ENCODE measurements at regions not wholly inside any gene's neighbourhood (a gene's known extent, or its start where the extent isn't known, plus 50 kb on each side); places are given as distances from the start of the nearest gene placed in this dataset.
"Not testable (repeated sequence)": the region's sequence is repeated elsewhere in the genome, so short reads cannot be mapped to it uniquely, and the experiment has no call there.

DNA sequence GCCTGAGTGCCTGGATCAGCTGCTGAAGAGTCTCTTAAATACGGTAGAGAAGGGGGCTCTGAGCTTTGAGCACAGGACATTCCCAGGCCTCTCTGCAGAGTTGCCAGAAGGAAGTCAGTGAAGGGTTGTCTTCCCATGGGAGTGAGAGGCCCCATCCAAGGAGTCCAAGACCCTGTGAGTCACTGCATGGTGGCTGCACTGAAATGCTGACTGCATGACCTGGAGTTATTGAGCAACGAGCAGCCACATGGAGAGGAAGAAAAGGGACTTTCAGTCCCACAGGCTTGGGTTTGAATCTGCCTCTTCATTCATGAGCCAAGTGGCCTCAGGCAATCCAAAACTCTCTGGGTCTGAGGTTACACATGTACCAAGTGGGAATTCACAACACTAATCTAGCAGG, 69.6 kb upstream of the RASGRF1 start:
- H3K27ac ChIP-seq: no peak overlapping the region
- no peak for TF ChIP-seq CTCF (IDR thresholded peaks at IDR 0.05)
- no peak for TF ChIP-seq ZFX (IDR thresholded peaks at IDR 0.05; ENCODE audit: borderline replicate concordance)

DNA sequence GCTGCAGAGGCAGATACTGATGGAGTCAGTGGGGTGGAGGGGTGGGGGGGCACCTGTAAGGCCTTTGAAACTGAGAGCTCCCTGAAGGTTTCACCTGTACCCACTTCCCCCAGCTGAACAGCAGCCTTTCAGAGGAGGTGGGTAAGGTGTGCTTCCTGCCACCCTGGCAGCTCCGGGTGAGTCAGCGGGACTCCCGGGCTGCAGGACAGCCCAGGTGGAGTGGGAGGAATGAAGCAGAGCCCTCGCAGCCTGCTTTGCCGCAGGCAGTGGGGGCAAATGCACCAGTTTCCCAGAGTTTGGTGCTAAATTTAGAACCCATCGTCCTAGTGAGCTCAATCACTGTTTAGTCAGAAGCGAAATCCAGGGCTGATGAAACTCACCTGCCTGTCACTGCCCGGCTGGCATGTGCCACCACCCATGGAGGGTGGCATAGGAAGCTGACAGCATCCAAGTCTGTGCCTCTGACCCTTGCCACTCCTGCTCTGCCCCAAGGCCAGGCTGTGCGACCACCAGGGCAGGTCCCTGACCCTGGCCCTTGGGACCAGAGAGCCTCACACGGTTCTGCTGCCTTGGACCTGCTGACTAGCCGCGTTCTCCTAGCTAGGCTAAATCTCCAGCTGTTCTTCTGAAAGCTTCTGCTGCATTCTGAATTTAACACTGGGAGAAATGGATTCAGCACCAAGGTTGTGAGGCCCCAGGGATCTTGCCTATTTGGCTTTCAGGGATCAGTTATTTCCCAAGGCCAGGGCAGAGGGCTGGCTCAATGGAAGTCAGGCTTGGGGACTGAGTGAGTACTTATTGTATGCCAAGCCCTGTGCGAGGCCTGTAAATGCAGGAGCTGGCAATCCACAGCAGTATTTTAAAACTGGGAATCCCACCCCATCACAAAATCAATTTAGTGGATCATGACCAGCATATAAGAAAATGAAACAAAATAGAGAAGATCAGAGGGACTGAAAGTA, 67.3 kb upstream of the RASGRF1 start:
- no peak for TF ChIP-seq ZFX (IDR thresholded peaks at IDR 0.05; ENCODE audit: borderline replicate concordance)
- no peak for TF ChIP-seq CTCF (IDR thresholded peaks at IDR 0.05)
- H3K27ac ChIP-seq: no peak overlapping the region

DNA sequence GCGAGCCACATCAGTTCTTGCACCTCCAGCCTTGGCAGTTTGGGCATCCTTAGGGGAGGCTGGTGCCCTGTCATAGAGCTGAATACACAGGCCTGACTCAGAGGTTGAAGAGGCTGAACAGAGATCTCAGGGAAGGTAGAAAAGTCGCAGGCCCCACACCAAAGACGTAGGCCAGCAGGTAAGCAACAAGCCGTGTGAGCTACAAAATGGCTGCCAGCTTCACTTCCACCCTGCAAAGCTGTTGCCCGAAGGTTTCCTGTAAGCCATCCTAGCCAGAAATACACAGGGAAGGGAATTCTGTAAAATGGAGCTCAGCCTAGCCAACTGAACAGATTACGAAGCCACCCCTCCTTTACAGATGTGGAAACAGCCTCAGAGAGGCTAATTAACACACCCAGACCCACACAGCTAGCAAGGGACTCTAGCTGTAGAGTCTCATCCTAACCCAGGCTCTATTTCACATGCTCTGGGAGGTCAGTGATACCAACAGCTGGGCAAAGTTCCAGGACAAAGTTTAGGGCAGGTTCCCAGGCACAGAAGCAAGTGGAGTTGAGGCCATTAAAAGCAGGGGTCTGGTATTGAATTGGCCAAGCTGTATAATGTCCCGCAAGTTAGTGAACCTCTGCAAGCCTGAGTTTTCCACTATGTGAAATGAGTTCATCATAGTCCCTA, 66.3 kb upstream of the RASGRF1 start:
- no peak overlapping the region for H3K27ac ChIP-seq

GRCh38 chr15:79154483-79155135, 64.0 kb upstream of the RASGRF1 start:
- no peak overlapping the region for H3K27ac ChIP-seq
- no peak for TF ChIP-seq CTCF (IDR thresholded peaks at IDR 0.05)
- TF ChIP-seq ZFX (IDR thresholded peaks at IDR 0.05; ENCODE audit: borderline replicate concordance): no peak

More for the DNA sequence above, 66.3 kb upstream of the RASGRF1 start:
- TF ChIP-seq CTCF (IDR thresholded peaks at IDR 0.05): no peak
- no peak for TF ChIP-seq ZFX (IDR thresholded peaks at IDR 0.05; ENCODE audit: borderline replicate concordance)

- H3K27ac ChIP-seq: not testable (repeated sequence)
These were observed 53.7 kb upstream of the RASGRF1 start for GRCh38 chr15:79144290-79144689.

DNA sequence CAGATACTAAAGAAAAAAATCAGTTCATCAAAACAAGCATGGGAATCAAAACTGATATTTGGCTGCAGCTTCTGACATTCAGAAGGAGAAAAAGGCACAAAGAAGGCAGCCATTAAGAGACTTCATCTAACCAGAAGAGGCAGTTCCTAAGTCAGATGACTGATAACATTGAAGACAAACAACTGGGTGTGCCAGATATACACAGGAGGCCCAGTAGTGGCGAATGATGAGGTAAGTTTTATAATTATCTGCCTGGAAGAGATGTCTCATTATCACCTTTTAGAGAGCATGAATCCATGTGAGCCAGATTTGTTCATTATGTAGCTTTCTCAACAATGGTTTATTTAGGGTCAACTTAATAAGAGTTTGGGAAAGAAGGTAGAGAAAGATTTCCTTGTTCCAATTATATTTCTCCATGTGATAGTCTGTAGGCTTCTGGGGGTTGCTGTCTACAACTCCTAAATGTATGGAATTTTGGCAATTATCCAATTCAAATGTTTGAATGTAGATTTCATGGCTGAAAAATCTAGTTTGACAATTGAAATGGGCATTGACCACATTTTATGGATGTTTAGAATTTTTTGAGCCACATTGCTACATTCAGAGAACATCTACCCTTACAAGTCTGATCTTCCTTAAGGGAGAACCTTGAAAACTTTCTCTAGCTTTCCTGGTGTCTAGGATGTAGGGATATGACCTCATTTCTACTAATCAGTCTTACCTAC, 50.4 kb upstream of the RASGRF1 start:
- H3K27ac ChIP-seq: no peak overlapping the region
- TF ChIP-seq ZFX (IDR thresholded peaks at IDR 0.05; ENCODE audit: borderline replicate concordance) (no peak), CTCF (IDR thresholded peaks at IDR 0.05) (no peak)

All from 22Rv1 (cell line).